Hepatocyte (in vitro differentiated cells): ENCODE measurements at regions not wholly inside any gene's neighbourhood (a gene's known extent, or its start where the extent isn't known, plus 50 kb on each side); places are given as distances from the start of the nearest gene placed in this dataset.

Experiments used
- EZH2 ChIP-seq: fragments of 200-600 bp; sonication (generic); IDR thresholded peaks from 2 replicates; pipeline ENCODE4 v1.6.1; 2016; ENCODE audit warnings: antibody characterized with exemption, mild to moderate bottlenecking, borderline replicate concordance
- EZH2phosphoT487 ChIP-seq: fragments of 200-600 bp; sonication (generic); IDR thresholded peaks from one replicate; pipeline ENCODE4 v1.6.1; 2018; ENCODE audit warnings: antibody characterized with exemption, mild to moderate bottlenecking, low read depth, moderate library complexity; ENCODE audit not compliant: unreplicated experiment, severe bottlenecking
- TF ChIP-seq, protein P1 (sequence below): fragments of 200-600 bp; sonication (generic); IDR thresholded peaks from 2 replicates; pipeline ENCODE4 v1.5.1; 2016; ENCODE audit warnings: antibody characterized with exemption, mild to moderate bottlenecking; ENCODE audit not compliant: poor library complexity

DNA sequence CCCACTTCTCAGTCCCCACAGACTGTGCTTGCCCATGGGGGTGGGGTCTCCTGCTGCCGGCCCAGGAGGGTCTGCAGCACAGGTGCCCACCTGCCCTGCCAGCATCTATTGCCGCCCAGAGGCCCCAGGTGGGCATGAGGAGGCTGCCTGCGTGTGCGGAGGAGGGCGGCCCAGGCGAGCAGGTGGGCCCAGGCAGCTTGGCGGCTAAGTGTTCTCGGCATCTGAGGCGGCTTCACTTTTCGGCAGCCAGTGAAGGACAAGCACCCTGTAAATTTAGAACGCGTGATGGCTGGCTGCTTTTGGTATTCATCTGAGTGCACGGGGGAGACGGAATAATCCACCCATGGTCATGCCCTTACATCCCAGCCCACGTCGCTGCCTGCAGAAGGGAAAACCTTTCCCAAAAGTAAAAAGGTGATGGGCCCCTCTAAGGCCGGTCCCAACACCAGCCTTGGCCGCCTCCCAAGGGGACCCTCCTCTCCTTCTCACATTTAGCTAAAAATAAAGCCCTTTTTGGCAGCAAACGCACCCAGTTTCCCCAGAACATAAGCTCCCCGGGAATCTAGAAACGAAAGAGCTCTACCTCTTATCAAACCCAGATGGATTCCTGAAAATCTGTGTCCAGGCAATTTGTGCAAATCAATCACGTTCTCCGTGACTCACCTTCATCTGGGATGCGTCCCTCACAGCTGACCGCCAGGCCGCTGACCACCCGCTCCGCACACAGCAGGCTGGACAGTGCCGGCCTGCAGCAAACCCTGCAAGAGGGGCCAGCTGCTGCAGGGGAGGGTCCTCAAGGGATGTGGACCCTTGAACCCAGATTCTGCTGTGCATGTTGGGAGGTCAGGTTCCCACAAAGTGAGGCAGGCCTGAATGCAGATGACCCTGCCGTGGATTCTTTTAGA lies 79.4 kb downstream of the RBFOX3 start:
- TF ChIP-seq, protein P1, sequence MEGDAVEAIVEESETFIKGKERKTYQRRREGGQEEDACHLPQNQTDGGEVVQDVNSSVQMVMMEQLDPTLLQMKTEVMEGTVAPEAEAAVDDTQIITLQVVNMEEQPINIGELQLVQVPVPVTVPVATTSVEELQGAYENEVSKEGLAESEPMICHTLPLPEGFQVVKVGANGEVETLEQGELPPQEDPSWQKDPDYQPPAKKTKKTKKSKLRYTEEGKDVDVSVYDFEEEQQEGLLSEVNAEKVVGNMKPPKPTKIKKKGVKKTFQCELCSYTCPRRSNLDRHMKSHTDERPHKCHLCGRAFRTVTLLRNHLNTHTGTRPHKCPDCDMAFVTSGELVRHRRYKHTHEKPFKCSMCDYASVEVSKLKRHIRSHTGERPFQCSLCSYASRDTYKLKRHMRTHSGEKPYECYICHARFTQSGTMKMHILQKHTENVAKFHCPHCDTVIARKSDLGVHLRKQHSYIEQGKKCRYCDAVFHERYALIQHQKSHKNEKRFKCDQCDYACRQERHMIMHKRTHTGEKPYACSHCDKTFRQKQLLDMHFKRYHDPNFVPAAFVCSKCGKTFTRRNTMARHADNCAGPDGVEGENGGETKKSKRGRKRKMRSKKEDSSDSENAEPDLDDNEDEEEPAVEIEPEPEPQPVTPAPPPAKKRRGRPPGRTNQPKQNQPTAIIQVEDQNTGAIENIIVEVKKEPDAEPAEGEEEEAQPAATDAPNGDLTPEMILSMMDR, result no peak
- TF ChIP-seq EZH2, result no peak
- TF ChIP-seq EZH2phosphoT487, result no peak
